Epithelial cell of proximal tubule (primary cell): ENCODE measurements at regions not wholly inside any gene's neighbourhood (a gene's known extent, or its start where the extent isn't known, plus 50 kb on each side); places are given as distances from the start of the nearest gene placed in this dataset.
"Not testable (repeated sequence)": the region's sequence is repeated elsewhere in the genome, so short reads cannot be mapped to it uniquely, and the experiment has no call there.

Experiments used
- DNase-seq: peaks from one replicate; pipeline ENCODE4 v3.0.0-alpha.2; 2011; ENCODE audit warnings: low read depth
- H3K4me3 ChIP-seq: 2 replicates; pipeline ENCODE4 v1.5.1; 2011; ENCODE audit warnings: low read depth, mild to moderate bottlenecking, low read length
- TF ChIP-seq, protein P1 (sequence below): conservative IDR thresholded peaks from 2 replicates; pipeline ENCODE4 v1.5.1; 2012; ENCODE audit warnings: low read depth, mild to moderate bottlenecking, low read length

DNA sequence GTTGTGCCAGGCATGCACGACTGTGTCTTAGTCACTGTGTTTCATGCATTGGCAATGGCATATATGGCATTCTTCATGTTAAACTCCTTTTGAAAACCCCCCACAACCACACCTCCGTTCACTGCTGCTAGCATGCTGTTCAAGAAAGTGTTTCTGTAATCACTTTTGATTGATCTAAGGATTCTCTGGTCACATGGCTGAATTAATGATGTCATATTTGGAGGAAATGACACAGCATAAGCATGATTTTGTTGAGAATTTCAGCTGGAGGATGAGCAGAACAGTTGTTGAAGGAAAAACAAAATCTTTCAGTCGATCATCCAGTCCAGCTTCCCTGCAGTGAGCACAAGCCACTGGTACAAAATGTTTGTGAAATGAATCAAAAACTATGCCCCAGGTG lies 203.5 kb upstream of the ECI2 start:
- no peak overlapping the region for H3K4me3 ChIP-seq
- TF ChIP-seq, protein P1, sequence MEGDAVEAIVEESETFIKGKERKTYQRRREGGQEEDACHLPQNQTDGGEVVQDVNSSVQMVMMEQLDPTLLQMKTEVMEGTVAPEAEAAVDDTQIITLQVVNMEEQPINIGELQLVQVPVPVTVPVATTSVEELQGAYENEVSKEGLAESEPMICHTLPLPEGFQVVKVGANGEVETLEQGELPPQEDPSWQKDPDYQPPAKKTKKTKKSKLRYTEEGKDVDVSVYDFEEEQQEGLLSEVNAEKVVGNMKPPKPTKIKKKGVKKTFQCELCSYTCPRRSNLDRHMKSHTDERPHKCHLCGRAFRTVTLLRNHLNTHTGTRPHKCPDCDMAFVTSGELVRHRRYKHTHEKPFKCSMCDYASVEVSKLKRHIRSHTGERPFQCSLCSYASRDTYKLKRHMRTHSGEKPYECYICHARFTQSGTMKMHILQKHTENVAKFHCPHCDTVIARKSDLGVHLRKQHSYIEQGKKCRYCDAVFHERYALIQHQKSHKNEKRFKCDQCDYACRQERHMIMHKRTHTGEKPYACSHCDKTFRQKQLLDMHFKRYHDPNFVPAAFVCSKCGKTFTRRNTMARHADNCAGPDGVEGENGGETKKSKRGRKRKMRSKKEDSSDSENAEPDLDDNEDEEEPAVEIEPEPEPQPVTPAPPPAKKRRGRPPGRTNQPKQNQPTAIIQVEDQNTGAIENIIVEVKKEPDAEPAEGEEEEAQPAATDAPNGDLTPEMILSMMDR: no peak
- no peak for DNase-seq

DNA sequence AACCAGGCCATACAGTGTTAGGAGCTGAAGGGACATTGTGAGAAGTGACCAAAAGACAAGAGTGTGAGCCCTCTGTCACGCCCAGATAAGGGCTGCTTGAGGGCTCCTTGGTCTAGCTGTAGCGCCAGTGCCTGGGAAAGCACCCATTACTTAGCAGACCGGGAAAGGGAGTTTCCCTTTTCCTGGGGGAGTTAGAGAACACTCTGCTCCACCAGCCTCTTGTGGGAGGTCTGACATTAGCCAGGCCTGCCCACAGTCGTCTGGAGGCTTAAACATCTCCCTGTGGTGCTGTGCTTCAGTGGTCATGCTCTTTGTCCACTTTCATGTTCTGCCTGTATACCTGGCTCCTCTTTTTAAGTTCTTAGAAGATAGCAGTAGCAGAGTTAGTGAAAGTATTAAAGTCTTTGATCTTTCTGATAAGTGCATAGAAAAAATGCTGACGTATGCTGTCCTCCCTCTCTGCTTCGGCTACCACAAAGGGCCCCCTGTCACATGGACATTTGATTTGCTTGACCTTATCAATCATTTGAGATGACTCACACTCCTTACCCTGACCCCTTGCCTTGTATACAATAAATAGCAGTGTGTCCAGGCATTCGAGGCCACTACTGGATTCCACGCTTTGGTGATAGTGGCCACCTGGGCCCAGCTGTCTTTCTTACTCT lies 201.5 kb upstream of the ECI2 start:
- H3K4me3 ChIP-seq: no peak overlapping the region
- TF ChIP-seq, protein P1: no peak
- DNase-seq: peak; percentile 80

DNA sequence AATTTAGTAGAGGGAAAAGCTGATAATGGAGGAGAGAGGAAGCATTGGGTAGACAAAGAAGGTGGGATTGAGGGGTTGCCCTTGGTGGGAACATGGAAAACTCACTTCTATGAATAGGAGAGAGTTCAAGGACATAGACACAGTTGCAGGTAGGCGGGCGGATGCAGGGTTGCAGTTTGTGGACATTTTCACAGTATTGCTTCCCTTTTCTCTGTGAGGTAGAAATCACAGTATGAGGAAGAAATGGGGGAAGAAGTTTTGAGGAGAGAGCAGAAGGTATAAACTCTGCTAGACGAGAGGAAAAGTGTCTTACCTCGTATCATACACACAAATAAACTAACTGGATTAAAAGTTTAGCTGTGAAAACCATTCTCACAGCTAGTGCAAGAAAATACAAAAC lies 200.7 kb upstream of the ECI2 start:
- TF ChIP-seq, protein P1: no peak
- H3K4me3 ChIP-seq: no peak overlapping the region
- DNase-seq: no peak

DNA sequence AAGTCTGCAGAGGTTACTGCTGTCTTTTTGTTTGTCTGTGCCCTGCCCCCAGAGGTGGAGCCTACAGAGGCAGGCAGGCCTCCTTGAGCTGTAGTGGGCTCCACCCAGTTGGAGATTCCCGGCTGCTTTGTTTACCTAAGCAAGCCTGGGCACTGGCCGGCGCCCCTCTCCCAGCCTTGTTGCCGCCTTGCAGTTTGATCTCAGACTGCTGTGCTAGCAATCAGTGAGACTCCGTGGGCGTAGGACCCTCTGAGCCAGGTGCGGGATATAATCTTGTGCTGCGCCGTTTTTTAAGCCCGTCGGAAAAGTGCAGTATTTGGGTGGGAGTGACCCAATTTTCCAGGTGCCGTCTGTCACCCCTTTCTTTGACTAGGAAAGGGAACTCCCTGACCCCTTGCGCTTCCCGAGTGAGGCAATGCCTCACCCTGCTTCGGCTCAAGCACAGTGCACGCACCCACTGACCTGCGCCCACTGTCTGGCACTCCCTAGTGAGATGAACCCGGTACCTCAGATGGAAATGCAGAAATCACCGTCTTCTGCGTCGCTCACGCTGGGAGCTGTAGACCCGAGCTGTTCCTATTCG lies 198.9 kb upstream of the ECI2 start:
- not testable (repeated sequence) for DNase-seq

DNA sequence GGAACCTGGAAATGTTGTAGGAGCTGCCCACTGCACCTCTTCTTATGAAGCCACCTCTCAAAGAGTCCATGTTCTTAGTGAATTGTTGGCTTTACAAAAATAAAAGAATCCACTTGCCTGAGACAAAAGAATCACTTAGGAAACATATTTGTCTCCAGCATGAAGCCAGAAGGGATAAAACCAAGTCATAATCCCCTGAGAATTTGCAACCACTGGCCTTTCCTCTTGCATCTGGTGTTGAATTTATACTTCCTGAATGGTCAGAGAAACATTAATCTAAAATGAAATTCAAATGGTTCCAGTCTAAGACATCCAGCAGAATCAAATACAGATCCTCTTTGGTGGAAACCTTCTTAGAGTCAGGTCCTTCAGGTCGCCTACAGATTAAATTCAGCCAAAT lies 192.5 kb upstream of the ECI2 start:
- no peak overlapping the region for H3K4me3 ChIP-seq
- TF ChIP-seq, protein P1: no peak
- no peak for DNase-seq

More for the DNA sequence above, 198.9 kb upstream of the ECI2 start:
- not testable (repeated sequence) for H3K4me3 ChIP-seq

DNA sequence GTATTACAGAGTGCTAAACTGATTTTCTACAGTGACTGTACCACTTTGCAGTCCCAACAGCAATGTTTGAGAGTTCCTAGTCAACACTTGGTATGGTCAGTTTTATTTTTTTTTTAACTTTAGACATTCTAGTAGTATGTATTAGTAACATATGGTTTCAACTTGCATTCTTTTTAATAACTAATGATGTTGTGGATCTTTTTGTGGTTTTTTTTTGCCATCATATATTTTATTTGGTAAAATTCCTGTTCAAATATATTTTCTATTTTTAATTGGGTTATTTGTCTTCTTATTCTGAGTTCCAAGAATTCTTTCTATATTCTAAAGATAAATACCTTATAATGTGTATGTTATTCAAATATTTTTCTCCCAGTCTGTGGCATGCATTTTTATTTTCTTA lies 189.4 kb upstream of the ECI2 start:
- no peak overlapping the region for H3K4me3 ChIP-seq
- DNase-seq: no peak
- TF ChIP-seq, protein P1: no peak

DNA sequence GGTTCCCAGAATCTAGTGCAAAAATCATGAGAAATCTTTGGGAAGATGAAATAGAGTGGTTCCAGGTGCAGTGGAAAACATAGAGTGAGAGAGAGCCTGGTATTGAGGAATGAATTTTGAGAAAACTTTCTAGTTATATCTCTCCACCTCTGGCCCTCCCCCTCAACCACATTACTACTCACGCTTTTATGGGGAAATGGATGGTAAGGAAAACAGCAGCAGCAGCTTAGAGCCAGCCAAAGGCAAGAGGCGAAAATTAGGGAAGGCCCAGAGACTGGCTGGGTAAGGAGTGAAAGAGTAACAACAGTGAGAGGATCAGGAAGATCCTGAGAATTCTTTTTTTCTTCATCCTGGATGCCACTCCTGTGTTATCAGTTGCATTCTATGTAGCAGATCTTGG lies 187.9 kb upstream of the ECI2 start:
- no peak overlapping the region for H3K4me3 ChIP-seq
- TF ChIP-seq, protein P1: no peak
- DNase-seq: no peak
